Suprapubic skin (tissue), 4 donors: ENCODE measurements at regions not wholly inside any gene's neighbourhood (a gene's known extent, or its start where the extent isn't known, plus 50 kb on each side); places are given as distances from the start of the nearest gene placed in this dataset.

Experiments
- DNase-seq, 2 donors: peaks; one replicate each; pipeline ENCODE4 v3.0.0-alpha.2; 2019; ENCODE audit warnings: low spot score in 2 of 2
- H3K27ac ChIP-seq: fragments of 200-600 bp; sonication (generic); one replicate; pipeline ENCODE4 v1.5.1; 2019
- H3K27me3 ChIP-seq: fragments of 200-600 bp; sonication (generic); one replicate; pipeline ENCODE4 v1.5.1; 2019
- H3K36me3 ChIP-seq: fragments of 200-600 bp; sonication (generic); one replicate; pipeline ENCODE4 v1.5.1; 2019
- H3K4me1 ChIP-seq: fragments of 200-600 bp; sonication (generic); one replicate; pipeline ENCODE4 v1.5.1; 2019
- H3K4me3 ChIP-seq: fragments of 200-600 bp; sonication (generic); one replicate; pipeline ENCODE4 v1.5.1; 2019; ENCODE audit warnings: mild to moderate bottlenecking
- H3K9me3 ChIP-seq: fragments of 200-600 bp; sonication (generic); one replicate; pipeline ENCODE4 v1.5.1; 2019
- EP300 ChIP-seq: sonication (generic); formaldehyde crosslinking; IDR thresholded peaks from one replicate; pipeline ENCODE4 v1.6.1; 2017; ENCODE audit warnings: antibody characterized with exemption
- POLR2A ChIP-seq, 2 donors: fragments of 450-650 bp; IDR thresholded peaks; one replicate each; pipeline ENCODE4 v1.6.1; 2017; ENCODE audit warnings: antibody characterized with exemption in 2 of 2, mild to moderate bottlenecking in 2 of 2, moderate library complexity in 2 of 2
- POLR2AphosphoS5 ChIP-seq, 3 donors: sonication (generic); formaldehyde crosslinking; IDR thresholded peaks; one replicate each; pipeline ENCODE4 v1.6.1; 2017; ENCODE audit warnings: antibody characterized with exemption in 3 of 3
- WGBS: methylation state at CpG from one replicate; pipeline ENCODE4 v1.1.5; 2018; 5-methylcytosine and 5-hydroxymethylcytosine counted together
- TF ChIP-seq, protein P1 (sequence below), 2 donors: fragments of 200-600 bp in 1 of 2; fragments of 450-650 bp in 1 of 2; sonication (generic) in 1 of 2; IDR thresholded peaks; one replicate each; pipeline ENCODE4 v1.5.1; 2016 to 2019; ENCODE audit warnings: antibody characterized with exemption in 2 of 2, mild to moderate bottlenecking in 1 of 2, moderate library complexity in 1 of 2

DNA sequence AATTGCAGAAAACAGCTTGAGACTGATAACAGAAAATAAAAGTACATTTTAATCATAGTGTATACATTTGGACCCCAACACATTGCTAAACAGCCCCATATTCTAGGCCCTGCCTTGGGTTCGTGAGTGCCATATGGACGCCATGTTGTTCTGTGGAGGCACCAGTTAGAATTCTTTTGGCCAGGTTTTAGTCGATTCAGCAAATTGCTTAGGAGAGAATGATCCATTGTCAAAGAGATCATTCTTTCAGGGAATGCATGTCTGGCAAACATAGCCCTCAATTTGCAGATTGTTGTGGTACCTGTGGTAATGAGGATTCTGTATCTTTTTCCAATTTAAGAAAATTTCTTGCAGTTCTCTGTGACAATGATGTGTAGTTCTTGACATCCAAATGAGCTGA, 183.6 kb upstream of the DDHD1 start:
- WGBS: 95% methylated on average over 3 of the region's 3 CpGs

DNA sequence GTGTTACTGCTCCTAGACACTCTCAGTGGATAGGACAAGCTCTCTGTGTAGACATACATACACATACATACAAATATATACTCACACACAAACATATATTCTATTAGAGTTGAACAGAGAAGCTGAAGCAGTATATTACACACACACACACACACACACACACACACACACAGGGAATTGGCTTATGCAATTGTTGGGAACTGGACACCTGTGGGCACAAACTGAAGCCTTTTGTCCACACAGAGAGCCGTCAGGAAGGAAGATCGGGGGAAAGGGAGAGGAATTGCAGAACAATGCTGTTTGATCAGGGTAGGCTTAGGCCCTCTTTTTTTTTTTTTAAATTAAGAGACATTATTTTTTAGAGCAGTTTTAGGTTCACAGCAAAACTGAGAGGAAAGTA, 180.7 kb upstream of the DDHD1 start:
- H3K27me3 ChIP-seq: no peaks in the 10 kb centered on the region
- no peak overlapping the region for H3K27ac ChIP-seq
- 82% methylated on average over 2 of the region's 2 CpGs for WGBS
- no peaks in the 10 kb centered on the region for H3K36me3 ChIP-seq
- no peaks in the 10 kb centered on the region for H3K9me3 ChIP-seq
- H3K4me1 ChIP-seq: no peaks in the 10 kb centered on the region
- TF ChIP-seq, protein P1, sequence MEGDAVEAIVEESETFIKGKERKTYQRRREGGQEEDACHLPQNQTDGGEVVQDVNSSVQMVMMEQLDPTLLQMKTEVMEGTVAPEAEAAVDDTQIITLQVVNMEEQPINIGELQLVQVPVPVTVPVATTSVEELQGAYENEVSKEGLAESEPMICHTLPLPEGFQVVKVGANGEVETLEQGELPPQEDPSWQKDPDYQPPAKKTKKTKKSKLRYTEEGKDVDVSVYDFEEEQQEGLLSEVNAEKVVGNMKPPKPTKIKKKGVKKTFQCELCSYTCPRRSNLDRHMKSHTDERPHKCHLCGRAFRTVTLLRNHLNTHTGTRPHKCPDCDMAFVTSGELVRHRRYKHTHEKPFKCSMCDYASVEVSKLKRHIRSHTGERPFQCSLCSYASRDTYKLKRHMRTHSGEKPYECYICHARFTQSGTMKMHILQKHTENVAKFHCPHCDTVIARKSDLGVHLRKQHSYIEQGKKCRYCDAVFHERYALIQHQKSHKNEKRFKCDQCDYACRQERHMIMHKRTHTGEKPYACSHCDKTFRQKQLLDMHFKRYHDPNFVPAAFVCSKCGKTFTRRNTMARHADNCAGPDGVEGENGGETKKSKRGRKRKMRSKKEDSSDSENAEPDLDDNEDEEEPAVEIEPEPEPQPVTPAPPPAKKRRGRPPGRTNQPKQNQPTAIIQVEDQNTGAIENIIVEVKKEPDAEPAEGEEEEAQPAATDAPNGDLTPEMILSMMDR (IDR thresholded peaks at IDR 0.05): no peak
- TF ChIP-seq EP300 (no peak), POLR2AphosphoS5 (IDR thresholded peaks at IDR 0.05) (no peak), POLR2A (IDR thresholded peaks at IDR 0.05) (no peak)
- no peak overlapping the region for H3K4me3 ChIP-seq
- no peak for DNase-seq

More for the DNA sequence above, 183.6 kb upstream of the DDHD1 start:
- no peak overlapping the region for H3K27ac ChIP-seq
- H3K27me3 ChIP-seq: no peaks in the 10 kb centered on the region
- no peaks in the 10 kb centered on the region for H3K36me3 ChIP-seq
- H3K4me3 ChIP-seq: no peak overlapping the region
- no peak for DNase-seq
- TF ChIP-seq POLR2AphosphoS5 (IDR thresholded peaks at IDR 0.05) (no peak), POLR2A (IDR thresholded peaks at IDR 0.05) (no peak), EP300 (no peak)
- TF ChIP-seq, protein P1 (IDR thresholded peaks at IDR 0.05): no peak
- H3K4me1 ChIP-seq: no peaks in the 10 kb centered on the region
- H3K9me3 ChIP-seq: no peaks in the 10 kb centered on the region

DNA sequence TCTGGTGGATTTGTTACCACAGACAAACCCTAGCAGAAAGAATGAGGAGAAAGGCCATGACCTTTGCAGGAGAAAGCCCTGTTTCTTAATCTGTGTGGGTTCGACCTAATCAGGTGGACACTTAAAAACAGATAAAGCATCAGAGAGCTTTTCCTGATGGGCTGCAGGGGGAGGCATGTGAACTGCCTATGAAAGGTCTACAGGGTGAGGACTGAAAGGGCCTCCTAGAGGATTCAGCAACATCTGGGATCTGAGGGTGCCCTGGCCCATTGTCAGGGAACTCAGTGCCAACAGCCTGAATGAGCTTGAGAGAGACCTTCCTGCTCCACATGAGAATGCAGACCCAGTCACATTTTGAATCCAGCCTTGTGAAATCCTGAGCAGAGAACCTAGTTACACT, 178.8 kb upstream of the DDHD1 start:
- Histone ChIP-seq H3K27ac (no peak overlapping the region), H3K9me3 (no peaks in the 10 kb centered on the region), H3K36me3 (no peaks in the 10 kb centered on the region), H3K4me1 (no peaks in the 10 kb centered on the region), H3K4me3 (no peak overlapping the region), H3K27me3 (no peaks in the 10 kb centered on the region)
- WGBS: 92% methylated on average over 1 of the region's 1 CpG
- DNase-seq: no peak
- TF ChIP-seq EP300 (no peak), POLR2AphosphoS5 (IDR thresholded peaks at IDR 0.05) (no peak), POLR2A (IDR thresholded peaks at IDR 0.05) (no peak)
- TF ChIP-seq, protein P1 (IDR thresholded peaks at IDR 0.05): no peak

DNA sequence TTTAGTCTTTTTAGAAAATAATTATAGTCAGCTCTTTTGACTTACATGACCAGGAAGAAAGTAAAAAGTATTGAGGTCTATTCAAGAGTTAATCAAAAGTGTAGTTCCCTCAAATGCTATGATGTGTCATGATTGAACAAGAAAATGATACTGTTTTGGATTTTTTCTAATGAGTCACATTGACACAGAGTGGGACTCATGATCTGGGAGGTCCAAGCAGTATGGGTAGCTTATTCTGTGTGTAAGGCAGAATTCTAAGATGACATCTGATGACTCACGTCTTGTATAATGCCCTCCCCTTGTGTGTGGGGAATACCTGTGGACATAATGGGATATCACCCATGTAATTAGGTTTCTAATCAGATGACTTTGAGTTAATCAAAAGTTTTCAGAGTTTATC, 178.1 kb upstream of the DDHD1 start:
- Histone ChIP-seq H3K27me3 (no peaks in the 10 kb centered on the region), H3K4me3 (no peak overlapping the region), H3K9me3 (no peaks in the 10 kb centered on the region), H3K4me1 (no peaks in the 10 kb centered on the region), H3K36me3 (no peaks in the 10 kb centered on the region), H3K27ac (no peak overlapping the region)
- TF ChIP-seq, protein P1 (IDR thresholded peaks at IDR 0.05): no peak
- TF ChIP-seq POLR2AphosphoS5 (IDR thresholded peaks at IDR 0.05) (no peak), EP300 (no peak), POLR2A (IDR thresholded peaks at IDR 0.05) (no peak)
- DNase-seq: no peak
- WGBS: 78% methylated on average over 1 of the region's 1 CpG

DNA sequence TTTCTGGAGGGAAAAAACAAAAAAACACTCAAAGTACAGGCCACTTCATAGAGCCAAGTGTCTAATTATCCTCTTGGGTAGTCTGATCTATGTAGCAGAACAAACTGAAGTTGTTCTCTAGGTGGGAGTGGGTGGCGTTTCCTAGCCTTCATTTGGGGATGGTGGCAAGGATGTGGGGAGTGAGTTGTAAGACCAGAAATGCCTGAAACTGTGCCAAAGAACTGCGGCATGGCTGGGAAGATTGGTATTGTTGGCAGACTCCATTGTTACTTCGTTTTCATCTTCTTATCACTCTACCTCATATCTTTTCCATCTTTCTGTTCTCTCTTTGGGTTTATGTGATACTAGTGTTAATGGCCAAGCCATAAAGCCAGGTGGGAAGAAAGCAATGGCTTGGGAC, 177.3 kb upstream of the DDHD1 start:
- Histone ChIP-seq H3K9me3 (no peaks in the 10 kb centered on the region), H3K36me3 (no peaks in the 10 kb centered on the region), H3K27ac (no peak overlapping the region), H3K27me3 (no peaks in the 10 kb centered on the region), H3K4me1 (no peaks in the 10 kb centered on the region), H3K4me3 (no peak overlapping the region)
- DNase-seq: no peak
- no peak for TF ChIP-seq POLR2AphosphoS5 (IDR thresholded peaks at IDR 0.05)
- TF ChIP-seq, protein P1 (IDR thresholded peaks at IDR 0.05): no peak
- TF ChIP-seq POLR2A (IDR thresholded peaks at IDR 0.05): no peak
- TF ChIP-seq EP300: no peak
- WGBS: 56% methylated on average over 3 of the region's 3 CpGs
